ENCODE measurements at regions not wholly inside any gene's neighbourhood (a gene's known extent, or its start where the extent isn't known, plus 50 kb on each side); places are given as distances from the start of the nearest gene placed in this dataset.

- DNase-seq (no peak), ATAC-seq (no peak)
- H3K4me1 ChIP-seq: no peaks in the 10 kb centered on the region
- H3K36me3 ChIP-seq: no peaks in the 10 kb centered on the region
- no peak overlapping the region for H3K27ac ChIP-seq
- intact Hi-C loops (cut with DNase I): no loop called here
- TF ChIP-seq CTCF (IDR thresholded peaks at IDR 0.05): no peak
- no peak overlapping the region for H3K4me3 ChIP-seq
- no peaks in the 10 kb centered on the region for H3K27me3 ChIP-seq (ENCODE audit: low read depth)
- no peaks in the 10 kb centered on the region for H3K9me3 ChIP-seq
Measured at GRCh38 chr4:79059631-79060399, 120.6 kb upstream of the PAQR3 start.

DNA sequence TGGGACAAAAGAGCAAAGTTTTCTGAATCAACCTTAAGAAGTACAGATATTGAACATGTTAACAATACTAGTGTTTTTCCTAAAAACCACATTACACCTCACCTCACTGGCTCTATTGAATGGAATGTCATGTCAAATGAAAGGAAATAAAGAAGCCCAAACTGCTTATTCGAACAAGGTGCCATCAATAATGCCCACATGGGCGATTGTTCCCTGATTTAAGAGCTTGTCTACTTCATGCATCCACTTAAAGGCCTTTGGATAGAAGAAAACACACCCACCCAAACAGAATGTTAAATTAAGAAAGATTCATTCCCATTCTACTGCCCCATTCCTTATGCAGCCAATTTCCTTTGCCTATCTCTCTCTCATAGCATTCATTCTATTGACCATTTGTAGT lies 118.5 kb upstream of the PAQR3 start:
- no peak for DNase-seq
- Histone ChIP-seq H3K4me1 (no peaks in the 10 kb centered on the region), H3K9me3 (no peaks in the 10 kb centered on the region), H3K4me3 (no peak overlapping the region), H3K27ac (no peak overlapping the region), H3K36me3 (no peaks in the 10 kb centered on the region), H3K27me3 (ENCODE audit: low read depth) (no peaks in the 10 kb centered on the region)
- no peak for ATAC-seq
- TF ChIP-seq CTCF (IDR thresholded peaks at IDR 0.05): no peak
- intact Hi-C loops (cut with DNase I): no loop called here

DNA sequence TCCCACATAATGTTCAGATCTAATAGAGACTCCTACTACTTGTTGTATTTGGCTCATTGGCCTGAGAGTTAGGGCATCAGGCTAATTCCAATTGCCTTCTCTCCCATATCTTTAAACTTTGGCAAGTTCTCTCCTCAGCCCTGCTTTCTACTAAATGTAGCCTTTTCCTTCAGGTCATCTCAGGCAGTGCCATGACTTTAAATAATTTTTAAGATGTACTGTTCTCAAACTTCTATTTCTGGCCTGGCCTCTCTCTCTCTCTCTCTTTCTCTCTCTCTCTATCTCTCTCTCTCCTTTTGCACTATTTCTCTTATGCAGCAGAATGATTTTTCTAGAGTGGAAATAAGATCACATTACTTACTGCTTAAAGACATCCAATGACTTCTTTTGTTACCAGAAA lies 114.5 kb upstream of the PAQR3 start:
- Histone ChIP-seq H3K27me3 (ENCODE audit: low read depth) (no peaks in the 10 kb centered on the region), H3K9me3 (no peaks in the 10 kb centered on the region), H3K4me1 (no peaks in the 10 kb centered on the region), H3K27ac (no peak overlapping the region), H3K36me3 (no peaks in the 10 kb centered on the region), H3K4me3 (no peak overlapping the region)
- TF ChIP-seq CTCF (IDR thresholded peaks at IDR 0.05): no peak
- DNase-seq (no peak), ATAC-seq (no peak)
- intact Hi-C loops (cut with DNase I): no loop called here

GRCh38 chr4:79050541-79050880 lies 111.3 kb upstream of the PAQR3 start:
- H3K27me3 ChIP-seq (ENCODE audit: low read depth): no peaks in the 10 kb centered on the region
- no peak overlapping the region for H3K27ac ChIP-seq
- no peaks in the 10 kb centered on the region for H3K9me3 ChIP-seq
- intact Hi-C loops (cut with DNase I): no loop called here
- TF ChIP-seq CTCF (IDR thresholded peaks at IDR 0.05): no peak
- ATAC-seq: no peak
- DNase-seq: no peak
- no peak overlapping the region for H3K4me3 ChIP-seq
- no peaks in the 10 kb centered on the region for H3K36me3 ChIP-seq
- no peaks in the 10 kb centered on the region for H3K4me1 ChIP-seq

DNA sequence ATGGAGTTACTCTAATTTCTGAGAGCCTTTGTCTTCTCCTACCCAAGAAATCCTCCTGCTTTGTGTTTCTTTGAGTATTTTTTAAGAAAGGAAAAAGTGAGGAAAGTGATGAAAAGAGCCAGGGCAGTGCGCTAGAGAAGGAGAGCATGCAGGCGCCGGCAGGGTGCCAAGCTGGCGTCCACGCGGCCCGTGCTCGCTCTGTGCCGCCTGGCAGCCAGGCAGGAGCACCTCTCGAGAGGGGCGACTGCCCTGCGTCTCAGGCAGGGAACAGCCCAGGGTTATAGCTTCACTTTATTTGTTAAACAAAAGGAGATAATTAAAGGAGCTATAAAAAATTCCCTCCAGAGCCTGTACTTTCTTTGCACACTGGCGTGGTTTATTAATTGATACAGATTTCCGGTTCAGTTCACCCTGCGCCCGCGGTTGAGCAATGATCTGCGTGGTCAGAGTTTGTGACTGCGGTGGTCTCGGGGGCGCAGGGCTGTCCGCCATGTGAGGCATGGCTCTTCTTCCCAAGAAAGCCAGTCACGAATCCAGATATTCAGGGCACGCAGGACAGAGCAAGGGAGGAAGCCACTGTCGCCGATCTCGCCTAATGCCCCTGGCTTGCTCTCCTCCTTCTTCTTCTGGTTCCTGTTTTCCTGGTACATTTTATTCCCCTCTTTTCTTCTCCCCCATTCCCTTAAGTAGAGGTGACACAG lies 110.8 kb upstream of the PAQR3 start:
- TF ChIP-seq CTCF (IDR thresholded peaks at IDR 0.05): no peak
- ATAC-seq (no peak), DNase-seq (no peak)
- H3K36me3 ChIP-seq: no peaks in the 10 kb centered on the region
- H3K27me3 ChIP-seq (ENCODE audit: low read depth): no peaks in the 10 kb centered on the region
- no peaks in the 10 kb centered on the region for H3K4me1 ChIP-seq
- H3K9me3 ChIP-seq: no peaks in the 10 kb centered on the region
- no peak overlapping the region for H3K4me3 ChIP-seq
- H3K27ac ChIP-seq: no peak overlapping the region
- intact Hi-C loops (cut with DNase I): no loop called here

Measured in lower lobe of right lung (tissue), 2 donors.